PFSK-1 (cell line): ENCODE measurements at regions not wholly inside any gene's neighbourhood (a gene's known extent, or its start where the extent isn't known, plus 50 kb on each side); places are given as distances from the start of the nearest gene placed in this dataset.

Experiments
- FOXP2 ChIP-seq: optimal IDR thresholded peaks from 2 replicates; pipeline ENCODE3; 2011; ENCODE audit warnings: borderline replicate concordance, control low read depth, inconsistent platforms; ENCODE audit not compliant: insufficient read depth; ENCODE audit errors: extremely low read length, extremely low read depth
- POLR2AphosphoS5 ChIP-seq: IDR thresholded peaks from 2 replicates; pipeline ENCODE4 v1.6.1; 2012; ENCODE audit warnings: low read depth, mild to moderate bottlenecking, control low read depth, low read length, moderate library complexity
- SIN3A ChIP-seq: IDR thresholded peaks from 2 replicates; pipeline ENCODE4 v1.6.1; 2012; ENCODE audit warnings: mild to moderate bottlenecking, low read length, moderate library complexity, borderline replicate concordance; ENCODE audit not compliant: insufficient read depth
- TAF1 ChIP-seq: IDR thresholded peaks from 2 replicates; pipeline ENCODE4 v1.6.1; 2012; ENCODE audit warnings: low read length, control low read depth, borderline replicate concordance; ENCODE audit not compliant: insufficient read depth
- TF ChIP-seq, protein P1 (sequence below), 2 experiments: IDR thresholded peaks; 2 replicates each; pipeline versions ENCODE4 v1.6.1 to v1.8.0; 2011 to 2012; ENCODE audit warnings: low read depth in 2 of 2, low read length in 2 of 2, control low read depth in 1 of 2, inconsistent platforms in 1 of 2, mild to moderate bottlenecking in 1 of 2, moderate library complexity in 1 of 2; ENCODE audit not compliant: insufficient read depth in 1 of 2

DNA sequence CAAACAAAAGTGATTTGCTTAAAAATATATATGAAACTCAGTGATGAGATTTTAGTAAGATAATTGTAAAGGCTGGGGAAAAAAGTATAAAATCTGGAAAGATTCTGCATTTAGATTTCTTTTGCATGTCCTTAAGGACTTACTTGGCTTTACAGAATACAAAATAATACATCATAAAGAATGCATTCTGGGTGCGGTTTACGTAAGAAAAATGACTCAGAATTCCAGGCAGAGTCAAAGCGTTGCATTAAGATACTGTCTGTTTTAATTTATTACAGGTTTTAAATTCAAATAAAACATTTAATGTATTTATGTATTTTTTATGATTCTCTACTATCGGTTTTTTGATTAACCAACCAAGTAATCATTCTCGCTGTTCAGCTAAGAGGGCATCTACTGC lies 178.0 kb downstream of the SH3BP4 start:
- TF ChIP-seq, protein P1, sequence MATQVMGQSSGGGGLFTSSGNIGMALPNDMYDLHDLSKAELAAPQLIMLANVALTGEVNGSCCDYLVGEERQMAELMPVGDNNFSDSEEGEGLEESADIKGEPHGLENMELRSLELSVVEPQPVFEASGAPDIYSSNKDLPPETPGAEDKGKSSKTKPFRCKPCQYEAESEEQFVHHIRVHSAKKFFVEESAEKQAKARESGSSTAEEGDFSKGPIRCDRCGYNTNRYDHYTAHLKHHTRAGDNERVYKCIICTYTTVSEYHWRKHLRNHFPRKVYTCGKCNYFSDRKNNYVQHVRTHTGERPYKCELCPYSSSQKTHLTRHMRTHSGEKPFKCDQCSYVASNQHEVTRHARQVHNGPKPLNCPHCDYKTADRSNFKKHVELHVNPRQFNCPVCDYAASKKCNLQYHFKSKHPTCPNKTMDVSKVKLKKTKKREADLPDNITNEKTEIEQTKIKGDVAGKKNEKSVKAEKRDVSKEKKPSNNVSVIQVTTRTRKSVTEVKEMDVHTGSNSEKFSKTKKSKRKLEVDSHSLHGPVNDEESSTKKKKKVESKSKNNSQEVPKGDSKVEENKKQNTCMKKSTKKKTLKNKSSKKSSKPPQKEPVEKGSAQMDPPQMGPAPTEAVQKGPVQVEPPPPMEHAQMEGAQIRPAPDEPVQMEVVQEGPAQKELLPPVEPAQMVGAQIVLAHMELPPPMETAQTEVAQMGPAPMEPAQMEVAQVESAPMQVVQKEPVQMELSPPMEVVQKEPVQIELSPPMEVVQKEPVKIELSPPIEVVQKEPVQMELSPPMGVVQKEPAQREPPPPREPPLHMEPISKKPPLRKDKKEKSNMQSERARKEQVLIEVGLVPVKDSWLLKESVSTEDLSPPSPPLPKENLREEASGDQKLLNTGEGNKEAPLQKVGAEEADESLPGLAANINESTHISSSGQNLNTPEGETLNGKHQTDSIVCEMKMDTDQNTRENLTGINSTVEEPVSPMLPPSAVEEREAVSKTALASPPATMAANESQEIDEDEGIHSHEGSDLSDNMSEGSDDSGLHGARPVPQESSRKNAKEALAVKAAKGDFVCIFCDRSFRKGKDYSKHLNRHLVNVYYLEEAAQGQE (IDR thresholded peaks at IDR 0.05; ENCODE audit: insufficient read depth in 1 of 2, low read depth in 2 of 2, low read length in 2 of 2): no peak
- no peak for TF ChIP-seq TAF1
- TF ChIP-seq FOXP2: no peak
- no peak for TF ChIP-seq SIN3A
- TF ChIP-seq POLR2AphosphoS5: no peak

DNA sequence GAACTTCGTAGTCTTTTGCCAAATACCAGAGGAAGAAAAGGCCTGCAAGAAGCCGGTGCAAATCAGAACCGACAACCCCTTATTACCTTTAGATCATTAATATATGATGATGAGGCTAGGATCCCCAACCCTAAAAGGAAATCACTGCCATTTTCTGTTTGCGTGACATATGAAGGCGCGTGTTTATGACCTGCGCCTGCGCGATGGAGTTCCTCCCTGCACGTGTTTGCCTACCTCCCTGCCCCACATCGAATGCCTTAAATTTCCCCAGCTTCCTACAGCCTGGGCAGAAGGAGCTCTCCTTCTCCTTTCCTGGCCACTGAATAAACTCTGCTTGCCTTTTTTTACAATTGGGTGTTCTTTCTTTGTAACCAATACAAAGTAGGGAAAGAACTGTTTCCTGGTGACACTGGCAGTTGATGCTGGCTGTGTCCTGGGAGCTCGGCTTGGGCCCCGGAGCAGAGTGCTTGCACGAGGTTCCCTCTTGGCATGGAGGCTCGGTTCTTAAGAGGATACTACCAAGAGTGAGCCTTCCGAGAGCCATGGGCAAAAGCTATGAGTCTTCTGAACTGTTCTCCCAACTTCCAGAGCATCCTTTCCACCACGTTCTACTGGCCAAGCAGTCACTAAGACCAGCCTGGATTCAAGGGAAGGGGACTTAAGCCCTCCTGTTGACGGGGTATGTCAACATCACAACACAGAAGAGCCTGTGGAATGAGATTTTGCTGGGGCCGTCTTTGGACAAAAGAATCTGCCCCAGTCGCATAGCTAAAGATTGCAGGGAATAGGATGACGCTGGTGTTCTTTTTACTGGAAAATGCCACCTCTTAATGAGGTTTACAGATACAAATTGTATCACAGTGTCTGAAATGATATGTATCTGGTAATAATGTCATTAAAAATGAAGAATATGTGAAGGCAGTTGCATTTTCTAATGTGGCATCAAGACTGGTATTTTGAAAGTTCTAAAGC lies 179.8 kb downstream of the SH3BP4 start:
- TF ChIP-seq FOXP2 (no peak), TAF1 (no peak), SIN3A (no peak), POLR2AphosphoS5 (no peak)
- TF ChIP-seq, protein P1 (IDR thresholded peaks at IDR 0.05; ENCODE audit: insufficient read depth in 1 of 2, low read depth in 2 of 2, low read length in 2 of 2): no peak

DNA sequence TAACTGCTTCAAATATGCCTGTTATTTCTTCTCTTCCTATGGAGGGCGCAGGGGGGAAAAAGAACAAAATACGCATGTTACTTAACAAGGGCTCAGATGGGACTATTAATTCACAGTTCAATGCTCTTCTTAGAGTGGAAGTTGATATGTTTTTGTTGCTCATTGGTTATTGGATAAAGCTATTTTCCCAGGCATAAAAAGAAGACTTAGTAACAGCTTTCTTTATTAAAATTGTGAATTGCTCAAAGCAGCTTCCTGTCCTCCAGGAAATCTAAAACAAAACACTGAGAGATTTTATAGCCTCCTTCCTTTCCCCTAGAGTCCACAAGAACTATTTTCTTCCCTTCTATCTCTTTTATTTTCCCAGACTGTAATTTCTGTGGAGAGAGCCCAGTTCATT lies 180.8 kb downstream of the SH3BP4 start:
- TF ChIP-seq, protein P1 (IDR thresholded peaks at IDR 0.05; ENCODE audit: insufficient read depth in 1 of 2, low read depth in 2 of 2, low read length in 2 of 2): no peak

DNA sequence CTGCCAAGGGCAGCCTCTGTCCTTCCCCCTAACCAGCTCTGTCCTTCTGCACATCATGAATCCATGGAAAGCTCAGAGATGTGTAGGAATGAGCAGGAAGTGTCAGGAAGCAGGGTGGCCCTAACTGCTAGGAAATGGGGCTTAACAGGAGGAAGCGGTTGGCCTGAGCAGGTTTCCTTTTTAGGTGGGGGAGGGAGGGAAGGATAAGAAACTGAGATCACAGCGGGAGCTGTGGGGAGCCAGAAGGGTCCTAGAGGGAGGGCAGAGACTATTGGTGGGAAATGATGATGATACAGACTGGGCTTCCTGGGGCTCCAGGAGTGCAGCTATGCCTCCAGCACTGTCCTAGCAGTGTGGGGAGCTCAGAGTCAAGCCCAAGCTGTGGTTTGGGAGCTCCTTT lies 182.0 kb downstream of the SH3BP4 start:
- TF ChIP-seq TAF1: no peak
- TF ChIP-seq SIN3A: no peak
- TF ChIP-seq POLR2AphosphoS5: no peak
- TF ChIP-seq, protein P1 (IDR thresholded peaks at IDR 0.05; ENCODE audit: insufficient read depth in 1 of 2, low read depth in 2 of 2, low read length in 2 of 2): no peak
- TF ChIP-seq FOXP2: no peak
